Central memory CD8-positive, alpha-beta T cell (primary cell): ENCODE measurements at regions not wholly inside any gene's neighbourhood (a gene's known extent, or its start where the extent isn't known, plus 50 kb on each side); places are given as distances from the start of the nearest gene placed in this dataset.

Experiments
- ATAC-seq: fragments of 150-1000 bp; cut with Tn5 transposase; replicated peaks from 2 replicates; pipeline ENCODE4 v1.10.0; 2022; ENCODE audit warnings: mild to moderate bottlenecking, moderate FRiP score, moderate number of reproducible peaks; ENCODE audit not compliant: poor library complexity, severe bottlenecking; ENCODE audit errors: extremely low read depth
- DNase-seq, 2 donors: peaks; one replicate each; pipeline ENCODE4 v3.0.0; 2021; ENCODE audit warnings: low spot score in 2 of 2
- H3K27ac Mint-ChIP-seq: one replicate; pipeline ENCODE4 v1.8.0; 2022; ENCODE audit warnings: low read depth, mild to moderate bottlenecking, moderate library complexity, mixed read lengths
- H3K27me3 Mint-ChIP-seq: one replicate; pipeline ENCODE4 v1.8.0; 2022; ENCODE audit warnings: mixed read lengths
- H3K36me3 Mint-ChIP-seq: one replicate; pipeline ENCODE4 v1.8.0; 2022; ENCODE audit warnings: mild to moderate bottlenecking, moderate library complexity, mixed read lengths; ENCODE audit not compliant: insufficient read depth
- H3K4me1 Mint-ChIP-seq: one replicate; pipeline ENCODE4 v1.8.0; 2022; ENCODE audit warnings: mixed read lengths
- H3K4me3 Mint-ChIP-seq: one replicate; pipeline ENCODE4 v1.8.0; 2022; ENCODE audit warnings: mild to moderate bottlenecking, moderate library complexity, mixed read lengths
- H3K9me3 Mint-ChIP-seq: one replicate; pipeline ENCODE4 v1.8.0; 2022; ENCODE audit warnings: mixed read lengths

- Mint-ChIP-seq H3K27ac (no peak overlapping the region), H3K4me3 (no peak overlapping the region), H3K9me3 (peaks cover 5% of the 10 kb centered on the region), H3K27me3 (no peaks in the 10 kb centered on the region), H3K36me3 (no peaks in the 10 kb centered on the region), H3K4me1 (no peaks in the 10 kb centered on the region)
- ATAC-seq, result no peak
- no peak for DNase-seq
Observed at GRCh38 chr14:42944284-42944683, 1337.6 kb downstream of the LRFN5 start.

DNA sequence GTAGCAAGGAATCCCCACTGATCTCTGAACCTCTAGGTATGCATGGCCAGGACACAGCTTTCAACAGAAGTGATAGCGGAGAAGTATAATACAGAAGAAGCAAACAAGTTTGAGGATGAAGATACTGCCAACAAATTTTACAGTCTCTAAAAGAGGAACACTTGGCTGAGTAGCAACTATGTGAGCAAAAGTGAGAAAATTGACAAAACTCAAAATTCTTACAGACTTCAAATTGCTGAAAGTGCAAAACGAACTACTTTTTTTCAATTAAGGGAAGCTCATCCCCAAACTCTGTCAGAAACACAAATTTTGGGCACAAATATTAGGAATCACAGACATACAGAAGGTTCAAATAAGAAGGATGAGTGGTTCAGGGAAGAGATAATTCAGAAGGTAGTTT lies 1324.6 kb downstream of the LRFN5 start:
- H3K4me1 Mint-ChIP-seq, result no peaks in the 10 kb centered on the region
- no peak overlapping the region for H3K27ac Mint-ChIP-seq
- H3K27me3 Mint-ChIP-seq, result no peaks in the 10 kb centered on the region
- DNase-seq (no peak), ATAC-seq (no peak)
- H3K4me3 Mint-ChIP-seq, result no peak overlapping the region
- H3K9me3 Mint-ChIP-seq, result peaks cover 26% of the 10 kb centered on the region
- no peaks in the 10 kb centered on the region for H3K36me3 Mint-ChIP-seq

DNA sequence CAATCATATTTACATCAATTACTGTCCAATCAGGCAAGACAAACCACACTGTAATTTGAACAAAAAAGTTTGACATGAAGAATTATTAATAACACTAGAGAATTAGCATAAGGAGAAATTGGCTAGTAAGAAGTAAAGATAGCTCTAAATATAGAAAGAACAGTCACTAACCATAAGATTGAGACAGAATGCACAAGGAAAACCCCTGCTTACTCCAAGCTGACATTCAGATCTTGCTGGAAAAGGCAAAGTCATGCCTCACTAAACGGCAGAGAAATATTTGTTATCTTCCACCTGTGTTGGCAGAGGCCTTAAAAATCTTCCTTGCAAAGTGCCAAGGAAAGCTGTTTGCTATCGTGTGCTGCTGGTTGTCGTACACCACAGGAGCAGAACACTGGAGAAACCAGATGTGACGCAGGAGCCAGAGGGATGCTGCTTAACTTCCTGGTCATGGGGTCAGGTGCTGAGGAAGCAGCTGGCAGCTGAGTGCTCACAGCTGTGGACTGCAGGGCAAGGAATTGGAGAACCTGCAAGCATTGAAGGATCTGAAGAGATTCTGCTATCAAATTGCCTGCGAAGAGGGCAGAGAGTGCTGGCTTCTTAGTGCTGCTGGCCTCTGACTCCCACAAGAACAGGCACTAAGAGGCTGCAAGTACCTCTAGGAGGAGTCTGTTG lies 1323.3 kb downstream of the LRFN5 start:
- Mint-ChIP-seq H3K36me3 (no peaks in the 10 kb centered on the region), H3K27me3 (no peaks in the 10 kb centered on the region), H3K4me1 (no peaks in the 10 kb centered on the region), H3K27ac (no peak overlapping the region), H3K9me3 (peaks cover 30% of the 10 kb centered on the region), H3K4me3 (no peak overlapping the region)
- DNase-seq (no peak), ATAC-seq (no peak)

DNA sequence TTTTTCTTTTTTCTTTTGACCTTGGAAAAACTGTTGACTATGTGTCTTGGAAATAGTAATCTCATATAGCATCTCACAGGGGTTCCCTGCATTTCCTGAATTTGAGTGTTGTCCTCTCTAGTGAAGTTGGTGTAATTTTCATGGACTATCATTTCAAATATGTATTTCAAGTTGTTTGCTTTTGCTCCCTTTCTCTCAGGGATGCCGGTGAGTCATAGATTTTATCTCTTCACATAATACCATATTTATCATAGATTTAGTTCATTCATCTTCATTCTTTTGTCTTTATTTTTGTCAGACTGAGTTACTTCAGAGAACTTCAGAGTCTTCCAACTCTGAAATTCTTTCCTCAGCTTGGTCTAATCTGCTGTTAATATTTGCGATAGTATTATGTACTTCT lies 1320.6 kb downstream of the LRFN5 start:
- H3K4me1 Mint-ChIP-seq, result no peaks in the 10 kb centered on the region
- H3K27me3 Mint-ChIP-seq, result no peaks in the 10 kb centered on the region
- no peak overlapping the region for H3K4me3 Mint-ChIP-seq
- DNase-seq (no peak), ATAC-seq (no peak)
- H3K27ac Mint-ChIP-seq, result no peak overlapping the region
- H3K9me3 Mint-ChIP-seq, result peaks cover 46% of the 10 kb centered on the region
- H3K36me3 Mint-ChIP-seq, result no peaks in the 10 kb centered on the region

- ATAC-seq (no peak), DNase-seq (no peak)
- H3K27me3 Mint-ChIP-seq, result no peaks in the 10 kb centered on the region
- peaks cover 3% of the 10 kb centered on the region for H3K36me3 Mint-ChIP-seq
- no peak overlapping the region for H3K27ac Mint-ChIP-seq
- no peak overlapping the region for H3K4me3 Mint-ChIP-seq
- H3K9me3 Mint-ChIP-seq, result peaks cover 36% of the 10 kb centered on the region
- no peaks in the 10 kb centered on the region for H3K4me1 Mint-ChIP-seq
Observed at GRCh38 chr14:42921901-42922300, 1315.2 kb downstream of the LRFN5 start.

- H3K9me3 Mint-ChIP-seq, result peaks cover 30% of the 10 kb centered on the region
- H3K27ac Mint-ChIP-seq, result no peak overlapping the region
- ATAC-seq (no peak), DNase-seq (no peak)
- peaks cover 3% of the 10 kb centered on the region for H3K36me3 Mint-ChIP-seq
- H3K27me3 Mint-ChIP-seq, result no peaks in the 10 kb centered on the region
- H3K4me1 Mint-ChIP-seq, result no peaks in the 10 kb centered on the region
- no peak overlapping the region for H3K4me3 Mint-ChIP-seq
Observed at GRCh38 chr14:42918615-42919014, 1311.9 kb downstream of the LRFN5 start.

- Mint-ChIP-seq H3K4me3 (no peak overlapping the region), H3K4me1 (no peaks in the 10 kb centered on the region), H3K27me3 (no peaks in the 10 kb centered on the region), H3K27ac (no peak overlapping the region), H3K9me3 (peaks cover 22% of the 10 kb centered on the region), H3K36me3 (no peaks in the 10 kb centered on the region)
- no peak for DNase-seq
- no peak for ATAC-seq
Observed at GRCh38 chr14:42911642-42912041, 1305.0 kb downstream of the LRFN5 start.

GRCh38 chr14:42909659-42910058 lies 1303.0 kb downstream of the LRFN5 start:
- ATAC-seq, result no peak
- peaks cover 14% of the 10 kb centered on the region for H3K9me3 Mint-ChIP-seq
- H3K36me3 Mint-ChIP-seq, result no peaks in the 10 kb centered on the region
- H3K27ac Mint-ChIP-seq, result no peak overlapping the region
- no peak for DNase-seq
- H3K4me1 Mint-ChIP-seq, result no peaks in the 10 kb centered on the region
- H3K27me3 Mint-ChIP-seq, result no peaks in the 10 kb centered on the region
- no peak overlapping the region for H3K4me3 Mint-ChIP-seq

GRCh38 chr14:42893183-42893582 lies 1286.5 kb downstream of the LRFN5 start:
- H3K9me3 Mint-ChIP-seq, result peaks cover 2% of the 10 kb centered on the region
- no peaks in the 10 kb centered on the region for H3K27me3 Mint-ChIP-seq
- no peaks in the 10 kb centered on the region for H3K4me1 Mint-ChIP-seq
- H3K4me3 Mint-ChIP-seq, result no peak overlapping the region
- H3K27ac Mint-ChIP-seq, result no peak overlapping the region
- DNase-seq (no peak), ATAC-seq (no peak)
- no peaks in the 10 kb centered on the region for H3K36me3 Mint-ChIP-seq

GRCh38 chr14:42884100-42884499 lies 1277.4 kb downstream of the LRFN5 start:
- Mint-ChIP-seq H3K27me3 (no peaks in the 10 kb centered on the region), H3K9me3 (peaks cover 11% of the 10 kb centered on the region), H3K36me3 (no peaks in the 10 kb centered on the region), H3K4me1 (no peaks in the 10 kb centered on the region), H3K27ac (no peak overlapping the region), H3K4me3 (no peak overlapping the region)
- ATAC-seq, result no peak
- DNase-seq, result no peak

GRCh38 chr14:42877716-42878115 lies 1271.0 kb downstream of the LRFN5 start:
- Mint-ChIP-seq H3K27ac (no peak overlapping the region), H3K4me1 (no peaks in the 10 kb centered on the region), H3K27me3 (no peaks in the 10 kb centered on the region), H3K4me3 (no peak overlapping the region), H3K36me3 (no peaks in the 10 kb centered on the region), H3K9me3 (peaks cover 23% of the 10 kb centered on the region)
- no peak for DNase-seq
- no peak for ATAC-seq

DNA sequence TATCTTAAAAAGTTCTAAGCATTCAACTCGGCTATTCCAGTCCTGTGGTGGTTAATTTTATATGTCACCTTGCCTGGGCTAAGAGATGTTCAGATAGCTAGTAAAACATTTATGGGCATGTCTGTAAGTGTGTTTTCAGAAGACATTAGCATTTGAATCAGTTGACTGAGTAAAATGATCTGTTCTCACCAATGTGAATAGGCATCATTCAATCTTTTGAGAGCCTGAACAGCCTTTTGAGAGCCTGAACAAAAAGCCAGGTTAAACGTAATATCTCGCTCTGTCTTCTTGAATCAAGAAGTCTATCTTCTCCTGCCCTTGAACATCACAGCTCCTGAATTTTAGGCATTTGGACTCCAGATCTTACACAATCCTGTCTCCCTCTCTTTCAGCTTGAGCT lies 1266.1 kb downstream of the LRFN5 start:
- Mint-ChIP-seq H3K9me3 (peaks cover 26% of the 10 kb centered on the region), H3K27me3 (no peaks in the 10 kb centered on the region), H3K4me1 (no peaks in the 10 kb centered on the region), H3K27ac (no peak overlapping the region), H3K36me3 (no peaks in the 10 kb centered on the region), H3K4me3 (no peak overlapping the region)
- ATAC-seq, result no peak
- DNase-seq, result no peak

- Mint-ChIP-seq H3K4me1 (no peaks in the 10 kb centered on the region), H3K4me3 (no peak overlapping the region), H3K27ac (no peak overlapping the region), H3K36me3 (no peaks in the 10 kb centered on the region), H3K9me3 (peaks cover 20% of the 10 kb centered on the region), H3K27me3 (no peaks in the 10 kb centered on the region)
- DNase-seq, result no peak
- ATAC-seq, result no peak
Observed at GRCh38 chr14:42869681-42870080, 1263.0 kb downstream of the LRFN5 start.

GRCh38 chr14:42862114-42862513 lies 1255.4 kb downstream of the LRFN5 start:
- H3K36me3 Mint-ChIP-seq, result no peaks in the 10 kb centered on the region
- peaks cover 6% of the 10 kb centered on the region for H3K9me3 Mint-ChIP-seq
- H3K4me3 Mint-ChIP-seq, result no peak overlapping the region
- ATAC-seq (no peak), DNase-seq (no peak)
- H3K27me3 Mint-ChIP-seq, result no peaks in the 10 kb centered on the region
- H3K27ac Mint-ChIP-seq, result no peak overlapping the region
- no peaks in the 10 kb centered on the region for H3K4me1 Mint-ChIP-seq
